ENCODE measurements at regions not wholly inside any gene's neighbourhood (a gene's known extent, or its start where the extent isn't known, plus 50 kb on each side); places are given as distances from the start of the nearest gene placed in this dataset.

GRCh38 chr17:14918540-14918939, 346.6 kb downstream of the PMP22 start:
- DNase-seq: no peak
- Histone ChIP-seq H3K9ac (ENCODE audit: insufficient read depth, low read length, poor library complexity, severe bottlenecking) (no peak overlapping the region), H3K4me2 (replicated peaks; ENCODE audit: extremely low read depth, low read length, poor library complexity, severe bottlenecking) (no peak overlapping the region), H2AFZ (ENCODE audit: insufficient read depth, low read depth, low read length, poor library complexity, severe bottlenecking) (no peak overlapping the region), H3K27me3 (ENCODE audit: control insufficient read depth in 2 of 2, insufficient read depth in 2 of 2, low read length in 2 of 2) (no peaks in the 10 kb centered on the region), H3K36me3 (replicated peaks in 1 of 2; ENCODE audit: control insufficient read depth in 1 of 2, insufficient read depth in 2 of 2, low read length in 2 of 2) (no peaks in the 10 kb centered on the region), H3K9me3 (replicated peaks in 1 of 2; ENCODE audit: control insufficient read depth in 1 of 2, insufficient read depth in 1 of 2, low read length in 2 of 2) (peaks cover 0 to 8% of the 10 kb centered on the region in 2 donors), H3K4me3 (replicated peaks in 1 of 3; ENCODE audit: low read depth in 2 of 3, low read length in 3 of 3) (no peak overlapping the region), H3K79me2 (ENCODE audit: insufficient read depth, low read length) (no peaks in the 10 kb centered on the region), H3K27ac (ENCODE audit: low read depth in 1 of 2, low read length in 2 of 2) (no peak overlapping the region), H3K4me1 (ENCODE audit: control insufficient read depth in 1 of 2, insufficient read depth in 2 of 2, low read length in 2 of 2) (no peaks in the 10 kb centered on the region), H4K20me1 (ENCODE audit: insufficient read depth, low read length) (no peaks in the 10 kb centered on the region)
- peaks cover 0 to 2% (median 1%) of the 10 kb centered on the region in 3 donors for H3K27me3 Mint-ChIP-seq (ENCODE audit: low read depth in 3 of 3)
- peaks cover 7% of the 10 kb centered on the region for H3K4me1 Mint-ChIP-seq
- no peak for TF ChIP-seq CTCF (IDR thresholded peaks at IDR 0.05)
- H3K27ac Mint-ChIP-seq: peak overlapping the region in 1 of 7 donors; percentile 16
- no peak overlapping the region for H3K4me3 Mint-ChIP-seq
- WGBS (ENCODE audit: insufficient coverage): no CpG with 5 or more reads among the region's 4 CpGs
- intact Hi-C loops (cut with micrococcal nuclease): no loop called here
- H3K36me3 Mint-ChIP-seq: no peaks in the 10 kb centered on the region
- H3K9me3 Mint-ChIP-seq: peaks cover 0 to 18% (median 5%) of the 10 kb centered on the region in 7 donors

GRCh38 chr17:14910916-14911315, 354.2 kb downstream of the PMP22 start:
- Histone ChIP-seq H3K4me3 (replicated peaks in 1 of 3; ENCODE audit: low read depth in 2 of 3, low read length in 3 of 3) (no peak overlapping the region), H4K20me1 (ENCODE audit: insufficient read depth, low read length) (no peaks in the 10 kb centered on the region), H3K9ac (ENCODE audit: insufficient read depth, low read length, poor library complexity, severe bottlenecking) (no peak overlapping the region), H3K36me3 (replicated peaks in 1 of 2; ENCODE audit: control insufficient read depth in 1 of 2, insufficient read depth in 2 of 2, low read length in 2 of 2) (no peaks in the 10 kb centered on the region), H3K4me1 (ENCODE audit: control insufficient read depth in 1 of 2, insufficient read depth in 2 of 2, low read length in 2 of 2) (no peaks in the 10 kb centered on the region), H3K79me2 (ENCODE audit: insufficient read depth, low read length) (no peaks in the 10 kb centered on the region), H3K27ac (ENCODE audit: low read depth in 1 of 2, low read length in 2 of 2) (no peak overlapping the region), H3K4me2 (replicated peaks; ENCODE audit: extremely low read depth, low read length, poor library complexity, severe bottlenecking) (no peak overlapping the region), H3K9me3 (replicated peaks in 1 of 2; ENCODE audit: control insufficient read depth in 1 of 2, insufficient read depth in 1 of 2, low read length in 2 of 2) (no peaks in the 10 kb centered on the region), H3K27me3 (ENCODE audit: control insufficient read depth in 2 of 2, insufficient read depth in 2 of 2, low read length in 2 of 2) (no peaks in the 10 kb centered on the region), H2AFZ (ENCODE audit: insufficient read depth, low read depth, low read length, poor library complexity, severe bottlenecking) (no peak overlapping the region)
- Mint-ChIP-seq H3K4me1 (peaks cover 11% of the 10 kb centered on the region), H3K27ac (no peak overlapping the region), H3K4me3 (no peak overlapping the region), H3K9me3 (peaks cover 0 to 12% (median 4%) of the 10 kb centered on the region in 7 donors), H3K36me3 (no peaks in the 10 kb centered on the region), H3K27me3 (ENCODE audit: low read depth in 3 of 3) (no peaks in the 10 kb centered on the region)
- WGBS (ENCODE audit: insufficient coverage): no CpG with 5 or more reads among the region's 1 CpG
- intact Hi-C loops (cut with micrococcal nuclease): no loop called here
- DNase-seq: no peak
- no peak for TF ChIP-seq CTCF (IDR thresholded peaks at IDR 0.05)
